ENCODE measurements at regions not wholly inside any gene's neighbourhood (a gene's known extent, or its start where the extent isn't known, plus 50 kb on each side); places are given as distances from the start of the nearest gene placed in this dataset.

DNA sequence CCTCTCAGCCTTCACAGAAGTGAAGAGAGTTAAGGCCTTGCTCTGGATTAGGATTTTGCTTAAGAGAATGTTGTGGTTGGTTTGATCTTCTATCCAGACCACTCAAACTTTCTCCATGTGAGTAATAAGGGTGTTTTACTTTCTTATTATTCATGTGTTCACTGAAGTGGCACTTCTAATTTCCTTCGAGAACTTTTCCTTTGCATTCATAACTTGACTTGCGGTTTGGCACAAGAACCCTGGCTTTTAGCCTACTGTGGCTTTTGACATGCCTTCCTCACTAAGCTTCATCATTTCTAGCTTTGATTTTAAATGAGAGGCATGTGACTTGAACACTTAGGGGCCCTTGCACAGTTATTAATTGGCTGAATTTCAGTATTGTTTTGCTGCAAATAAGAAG, 166.1 kb upstream of the OPRM1 start:
- TF ChIP-seq, protein P1, sequence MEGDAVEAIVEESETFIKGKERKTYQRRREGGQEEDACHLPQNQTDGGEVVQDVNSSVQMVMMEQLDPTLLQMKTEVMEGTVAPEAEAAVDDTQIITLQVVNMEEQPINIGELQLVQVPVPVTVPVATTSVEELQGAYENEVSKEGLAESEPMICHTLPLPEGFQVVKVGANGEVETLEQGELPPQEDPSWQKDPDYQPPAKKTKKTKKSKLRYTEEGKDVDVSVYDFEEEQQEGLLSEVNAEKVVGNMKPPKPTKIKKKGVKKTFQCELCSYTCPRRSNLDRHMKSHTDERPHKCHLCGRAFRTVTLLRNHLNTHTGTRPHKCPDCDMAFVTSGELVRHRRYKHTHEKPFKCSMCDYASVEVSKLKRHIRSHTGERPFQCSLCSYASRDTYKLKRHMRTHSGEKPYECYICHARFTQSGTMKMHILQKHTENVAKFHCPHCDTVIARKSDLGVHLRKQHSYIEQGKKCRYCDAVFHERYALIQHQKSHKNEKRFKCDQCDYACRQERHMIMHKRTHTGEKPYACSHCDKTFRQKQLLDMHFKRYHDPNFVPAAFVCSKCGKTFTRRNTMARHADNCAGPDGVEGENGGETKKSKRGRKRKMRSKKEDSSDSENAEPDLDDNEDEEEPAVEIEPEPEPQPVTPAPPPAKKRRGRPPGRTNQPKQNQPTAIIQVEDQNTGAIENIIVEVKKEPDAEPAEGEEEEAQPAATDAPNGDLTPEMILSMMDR (IDR thresholded peaks at IDR 0.05), result no peak
- no peaks in the 10 kb centered on the region for H3K36me3 ChIP-seq
- H3K9me3 ChIP-seq, result no peaks in the 10 kb centered on the region
- DNase-seq, result no peak
- no peaks in the 10 kb centered on the region for H3K27me3 ChIP-seq
- intact Hi-C loops (cut with DNase I; ENCODE audit: low total_unique reads), result no loop called here
- H3K4me1 ChIP-seq, result no peaks in the 10 kb centered on the region
- no peak overlapping the region for H3K4me3 ChIP-seq
- H3K27ac ChIP-seq, result no peak overlapping the region

DNA sequence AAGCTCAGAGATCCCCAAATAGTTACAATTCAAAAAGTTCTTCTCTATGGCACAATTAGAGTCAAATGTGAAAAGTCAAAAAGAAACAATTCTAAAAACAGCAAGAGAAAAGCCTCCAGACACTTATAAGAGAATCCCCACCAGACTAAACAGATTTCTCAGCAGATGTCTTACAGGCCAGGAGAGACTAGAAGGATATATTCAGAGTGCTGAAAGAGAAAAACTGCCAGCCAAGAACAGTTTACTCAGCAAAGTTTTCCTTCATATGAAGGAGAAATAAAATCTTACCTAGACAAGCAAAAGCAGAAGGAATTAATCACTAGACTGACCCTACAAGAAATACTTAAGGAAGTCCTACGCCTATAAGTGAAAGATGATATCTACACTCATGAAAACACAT, 176.1 kb upstream of the OPRM1 start:
- H3K36me3 ChIP-seq, result no peaks in the 10 kb centered on the region
- H3K9me3 ChIP-seq, result no peaks in the 10 kb centered on the region
- H3K4me1 ChIP-seq, result no peaks in the 10 kb centered on the region
- H3K27me3 ChIP-seq, result no peaks in the 10 kb centered on the region
- DNase-seq, result no peak
- TF ChIP-seq, protein P1 (IDR thresholded peaks at IDR 0.05), result no peak
- no peak overlapping the region for H3K27ac ChIP-seq
- intact Hi-C loops (cut with DNase I; ENCODE audit: low total_unique reads), result no loop called here
- no peak overlapping the region for H3K4me3 ChIP-seq

DNA sequence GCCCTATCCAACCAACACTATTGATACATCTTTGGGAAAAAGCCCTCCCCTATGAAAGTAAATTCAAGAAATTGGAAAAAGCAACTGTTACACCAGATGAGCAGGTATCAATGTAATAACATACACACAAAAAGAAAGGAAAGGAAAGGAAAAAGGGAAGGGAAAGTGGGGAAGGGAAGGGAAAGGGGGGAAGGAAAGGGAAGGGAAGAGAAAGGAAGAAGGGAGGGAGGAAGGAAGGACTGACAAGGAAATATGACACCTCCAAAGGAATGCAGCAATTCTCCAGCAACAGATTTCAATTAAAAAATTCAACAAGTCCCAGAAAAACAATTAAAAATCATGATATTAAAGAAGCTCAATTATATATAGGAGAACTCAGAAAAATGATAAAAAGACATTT, 176.9 kb upstream of the OPRM1 start:
- intact Hi-C loops (cut with DNase I; ENCODE audit: low total_unique reads), result no loop called here
- no peak overlapping the region for H3K4me3 ChIP-seq
- no peak overlapping the region for H3K27ac ChIP-seq
- H3K27me3 ChIP-seq, result no peaks in the 10 kb centered on the region
- no peaks in the 10 kb centered on the region for H3K36me3 ChIP-seq
- H3K4me1 ChIP-seq, result no peaks in the 10 kb centered on the region
- no peak for DNase-seq
- TF ChIP-seq, protein P1 (IDR thresholded peaks at IDR 0.05), result no peak
- no peaks in the 10 kb centered on the region for H3K9me3 ChIP-seq

DNA sequence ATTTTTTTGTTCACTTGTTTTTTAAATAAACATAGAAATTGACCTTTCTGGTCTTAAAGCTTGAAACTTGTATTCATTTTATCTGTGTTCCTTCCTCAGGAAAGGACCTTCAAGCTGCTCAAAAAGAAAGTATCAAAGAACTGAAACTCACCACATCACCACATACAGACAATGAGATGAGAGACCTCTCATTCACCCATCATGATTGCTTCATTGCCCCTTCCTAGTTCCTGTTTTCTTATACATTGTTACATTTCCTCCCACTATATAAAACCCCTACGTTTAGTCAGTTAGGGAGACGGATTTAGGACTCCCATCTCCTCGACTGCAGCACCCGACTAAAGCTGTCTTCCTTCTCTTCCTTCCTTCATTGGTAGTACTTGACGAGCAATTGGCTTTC, 180.5 kb upstream of the OPRM1 start:
- DNase-seq, result no peak
- Histone ChIP-seq H3K4me1 (no peaks in the 10 kb centered on the region), H3K27ac (no peak overlapping the region), H3K9me3 (no peaks in the 10 kb centered on the region), H3K27me3 (no peaks in the 10 kb centered on the region), H3K36me3 (no peaks in the 10 kb centered on the region), H3K4me3 (no peak overlapping the region)
- intact Hi-C loops (cut with DNase I; ENCODE audit: low total_unique reads), result no loop called here
- TF ChIP-seq, protein P1 (IDR thresholded peaks at IDR 0.05), result no peak

DNA sequence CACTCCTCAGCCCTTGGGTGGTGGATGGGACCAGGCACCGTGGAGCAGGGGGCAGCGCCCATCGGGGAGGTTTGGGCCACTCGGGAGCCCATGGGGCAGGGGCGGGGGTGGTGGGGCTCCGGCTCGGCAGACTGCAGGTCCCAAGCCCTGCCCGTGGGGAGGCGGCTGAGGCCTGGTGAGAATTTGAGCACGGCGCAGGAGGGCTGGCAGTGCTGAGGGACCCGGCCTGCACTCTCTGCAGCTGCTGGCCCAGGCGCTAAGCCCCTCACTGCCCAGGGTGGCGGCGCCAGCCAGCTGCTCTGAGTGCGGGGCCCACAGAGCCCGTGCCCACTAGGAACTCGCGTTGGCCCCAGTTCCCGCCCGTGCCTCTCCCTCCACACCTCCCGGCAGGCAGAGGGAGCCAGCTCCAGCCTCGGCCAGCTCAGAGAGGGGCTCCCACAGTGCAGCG, 182.1 kb upstream of the OPRM1 start:
- TF ChIP-seq, protein P1 (IDR thresholded peaks at IDR 0.05), result no peak
- intact Hi-C loops (cut with DNase I; ENCODE audit: low total_unique reads), result no loop called here

DNA sequence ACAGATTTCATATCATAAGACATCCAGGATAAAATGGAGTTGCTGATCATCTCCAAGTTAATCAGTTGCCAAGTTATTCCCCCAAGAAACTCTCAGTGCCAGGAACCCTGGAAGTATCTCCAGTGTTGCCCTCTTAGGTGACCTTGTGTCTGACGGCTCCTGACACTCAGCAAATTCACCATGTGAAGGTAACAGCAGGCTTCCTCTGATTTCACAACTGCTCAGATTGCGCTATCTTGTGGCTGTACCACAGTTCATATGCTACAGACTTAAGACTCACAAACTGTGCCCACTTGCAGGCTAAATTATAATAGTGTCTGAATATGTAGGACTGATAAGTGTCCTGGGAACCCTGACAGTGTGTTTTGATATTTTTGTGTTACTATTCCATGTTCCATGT, 186.6 kb upstream of the OPRM1 start:
- intact Hi-C loops (cut with DNase I; ENCODE audit: low total_unique reads), result no loop called here
- H3K27me3 ChIP-seq, result no peaks in the 10 kb centered on the region
- TF ChIP-seq, protein P1 (IDR thresholded peaks at IDR 0.05), result no peak
- no peak overlapping the region for H3K27ac ChIP-seq
- H3K9me3 ChIP-seq, result no peaks in the 10 kb centered on the region
- H3K36me3 ChIP-seq, result no peaks in the 10 kb centered on the region
- H3K4me1 ChIP-seq, result no peaks in the 10 kb centered on the region
- H3K4me3 ChIP-seq, result no peak overlapping the region
- no peak for DNase-seq

More for the DNA sequence above, 182.1 kb upstream of the OPRM1 start:
- Histone ChIP-seq H3K27me3 (no peaks in the 10 kb centered on the region), H3K27ac (no peak overlapping the region), H3K9me3 (no peaks in the 10 kb centered on the region), H3K4me3 (no peak overlapping the region), H3K36me3 (no peaks in the 10 kb centered on the region), H3K4me1 (no peaks in the 10 kb centered on the region)
- DNase-seq, result no peak
